Hepatocyte (in vitro differentiated cells): ENCODE measurements at regions not wholly inside any gene's neighbourhood (a gene's known extent, or its start where the extent isn't known, plus 50 kb on each side); places are given as distances from the start of the nearest gene placed in this dataset.
"Not testable (repeated sequence)": the region's sequence is repeated elsewhere in the genome, so short reads cannot be mapped to it uniquely, and the experiment has no call there.

Experiments used
- DNase-seq: peaks from one replicate; pipeline ENCODE4 v3.0.0-alpha.2; 2016; ENCODE audit warnings: low spot score
- H2AFZ ChIP-seq: fragments of 200-600 bp; sonication (generic); 2 replicates; pipeline ENCODE4 v1.6.0; 2016; ENCODE audit warnings: antibody characterized with exemption, mild to moderate bottlenecking
- H3K27ac ChIP-seq: fragments of 200-600 bp; sonication (generic); 2 replicates; pipeline ENCODE4 v1.5.1; 2016; ENCODE audit warnings: mild to moderate bottlenecking
- H3K27me3 ChIP-seq: fragments of 200-600 bp; sonication (generic); 2 replicates; pipeline ENCODE4 v1.6.1; 2016
- H3K36me3 ChIP-seq: fragments of 200-600 bp; sonication (generic); replicated peaks from 2 replicates; pipeline ENCODE4 v1.5.1; 2016; ENCODE audit warnings: low read depth; ENCODE audit not compliant: insufficient read depth
- H3K4me1 ChIP-seq: fragments of 200-600 bp; sonication (generic); 2 replicates; pipeline ENCODE4 v1.5.1; 2016; ENCODE audit warnings: mild to moderate bottlenecking, moderate library complexity; ENCODE audit not compliant: insufficient read depth
- H3K4me2 ChIP-seq: fragments of 200-600 bp; sonication (generic); 2 replicates; pipeline ENCODE4 v1.6.0; 2016
- H3K4me3 ChIP-seq: fragments of 200-600 bp; sonication (generic); 2 replicates; pipeline ENCODE4 v1.5.1; 2016; ENCODE audit warnings: mild to moderate bottlenecking
- H3K79me2 ChIP-seq: fragments of 200-600 bp; sonication (generic); 2 replicates; pipeline ENCODE4 v1.6.0; 2017; ENCODE audit warnings: mild to moderate bottlenecking
- H3K9me2 ChIP-seq: fragments of 200-600 bp; sonication (generic); replicated peaks from 2 replicates; pipeline ENCODE4 v1.6.0; 2017; ENCODE audit warnings: mild to moderate bottlenecking; ENCODE audit not compliant: insufficient read depth
- H3K9me3 ChIP-seq: fragments of 200-600 bp; sonication (generic); 2 replicates; pipeline ENCODE4 v1.5.1; 2016; ENCODE audit warnings: low read depth, mild to moderate bottlenecking
- H4K20me1 ChIP-seq: fragments of 200-600 bp; sonication (generic); 2 replicates; pipeline ENCODE4 v1.6.0; 2016; ENCODE audit warnings: mild to moderate bottlenecking; ENCODE audit not compliant: insufficient read depth, poor library complexity, severe bottlenecking
- CTCF ChIP-seq: fragments of 200-600 bp; sonication (generic); IDR thresholded peaks from 2 replicates; pipeline ENCODE4 v1.5.1; 2016; ENCODE audit warnings: antibody characterized with exemption, mild to moderate bottlenecking; ENCODE audit not compliant: poor library complexity
- EZH2 ChIP-seq: fragments of 200-600 bp; sonication (generic); IDR thresholded peaks from 2 replicates; pipeline ENCODE4 v1.6.1; 2016; ENCODE audit warnings: antibody characterized with exemption, mild to moderate bottlenecking, borderline replicate concordance
- EZH2phosphoT487 ChIP-seq: fragments of 200-600 bp; sonication (generic); IDR thresholded peaks from one replicate; pipeline ENCODE4 v1.6.1; 2018; ENCODE audit warnings: antibody characterized with exemption, mild to moderate bottlenecking, low read depth, moderate library complexity; ENCODE audit not compliant: unreplicated experiment, severe bottlenecking
- WGBS: methylation state at CpG from one replicate; pipeline ENCODE4 v1.1.6; 2016; ENCODE audit warnings: low lambda C conversion rate; ENCODE audit errors: missing lambda C conversion rate; 5-methylcytosine and 5-hydroxymethylcytosine counted together

GRCh38 chr3:36643192-36643591 is 121.2 kb downstream of the DCLK3 start:
- no peak for DNase-seq
- H3K4me2 ChIP-seq = no peak overlapping the region
- H3K9me3 ChIP-seq = no peaks in the 10 kb centered on the region
- no peak overlapping the region for H3K27ac ChIP-seq
- TF ChIP-seq EZH2phosphoT487 = no peak
- H2AFZ ChIP-seq = no peak overlapping the region
- H4K20me1 ChIP-seq = no peaks in the 10 kb centered on the region
- no peak overlapping the region for H3K4me3 ChIP-seq
- no peaks in the 10 kb centered on the region for H3K36me3 ChIP-seq
- no peaks in the 10 kb centered on the region for H3K79me2 ChIP-seq
- no peaks in the 10 kb centered on the region for H3K9me2 ChIP-seq
- no peaks in the 10 kb centered on the region for H3K4me1 ChIP-seq
- 93% methylated on average over 8 of the region's 8 CpGs for WGBS
- H3K27me3 ChIP-seq = peaks cover 7% of the 10 kb centered on the region

- H4K20me1 ChIP-seq = no peaks in the 10 kb centered on the region
- no peak overlapping the region for H3K27ac ChIP-seq
- no peaks in the 10 kb centered on the region for H3K9me2 ChIP-seq
- DNase-seq = no peak
- peaks cover 7% of the 10 kb centered on the region for H3K27me3 ChIP-seq
- H3K4me2 ChIP-seq = no peak overlapping the region
- no peaks in the 10 kb centered on the region for H3K4me1 ChIP-seq
- 94% methylated on average over 1 of the region's 1 CpG for WGBS
- no peak overlapping the region for H2AFZ ChIP-seq
- H3K36me3 ChIP-seq = no peaks in the 10 kb centered on the region
- no peaks in the 10 kb centered on the region for H3K79me2 ChIP-seq
- no peak overlapping the region for H3K4me3 ChIP-seq
- TF ChIP-seq EZH2 (no peak), CTCF (no peak), EZH2phosphoT487 (no peak)
- no peaks in the 10 kb centered on the region for H3K9me3 ChIP-seq
Measured at GRCh38 chr3:36635731-36636130, 128.6 kb downstream of the DCLK3 start.

GRCh38 chr3:36633897-36634296 is 130.5 kb downstream of the DCLK3 start:
- 97% methylated on average over 15 of the region's 39 CpGs for WGBS
- H2AFZ ChIP-seq, H3K36me3 ChIP-seq, DNase-seq, H3K79me2 ChIP-seq, H3K27me3 ChIP-seq, H3K4me2 ChIP-seq, H3K27ac ChIP-seq, H3K9me2 ChIP-seq, H3K4me1 ChIP-seq, H3K4me3 ChIP-seq, H3K9me3 ChIP-seq, H4K20me1 ChIP-seq: not testable (repeated sequence)

- no peak overlapping the region for H3K27ac ChIP-seq
- TF ChIP-seq EZH2 = no peak
- TF ChIP-seq EZH2phosphoT487 = no peak
- no peak for TF ChIP-seq CTCF
- 95% methylated on average over 5 of the region's 5 CpGs for WGBS
Measured at GRCh38 chr3:36633060-36633459, 131.3 kb downstream of the DCLK3 start.

GRCh38 chr3:36631549-36631948 is 132.8 kb downstream of the DCLK3 start:
- Histone ChIP-seq H3K4me2 (no peak overlapping the region), H3K9me3 (no peaks in the 10 kb centered on the region), H3K9me2 (no peaks in the 10 kb centered on the region), H3K4me1 (no peaks in the 10 kb centered on the region), H3K36me3 (no peaks in the 10 kb centered on the region), H2AFZ (no peak overlapping the region), H3K79me2 (no peaks in the 10 kb centered on the region), H3K4me3 (no peak overlapping the region), H3K27me3 (no peaks in the 10 kb centered on the region), H3K27ac (no peak overlapping the region), H4K20me1 (no peaks in the 10 kb centered on the region)
- TF ChIP-seq EZH2phosphoT487 (no peak), EZH2 (no peak), CTCF (no peak)
- WGBS = 86% methylated on average over 4 of the region's 4 CpGs
- no peak for DNase-seq

More at GRCh38 chr3:36633060-36633459, 131.3 kb downstream of the DCLK3 start:
- DNase-seq = no peak
- Histone ChIP-seq H2AFZ (no peak overlapping the region), H3K4me2 (no peak overlapping the region), H3K9me2 (no peaks in the 10 kb centered on the region), H3K36me3 (no peaks in the 10 kb centered on the region), H3K4me1 (no peaks in the 10 kb centered on the region), H3K4me3 (no peak overlapping the region), H3K9me3 (no peaks in the 10 kb centered on the region), H3K27me3 (no peaks in the 10 kb centered on the region), H3K79me2 (no peaks in the 10 kb centered on the region), H4K20me1 (no peaks in the 10 kb centered on the region)
